ENCODE measurements at regions not wholly inside any gene's neighbourhood (a gene's known extent, or its start where the extent isn't known, plus 50 kb on each side); places are given as distances from the start of the nearest gene placed in this dataset.

DNA sequence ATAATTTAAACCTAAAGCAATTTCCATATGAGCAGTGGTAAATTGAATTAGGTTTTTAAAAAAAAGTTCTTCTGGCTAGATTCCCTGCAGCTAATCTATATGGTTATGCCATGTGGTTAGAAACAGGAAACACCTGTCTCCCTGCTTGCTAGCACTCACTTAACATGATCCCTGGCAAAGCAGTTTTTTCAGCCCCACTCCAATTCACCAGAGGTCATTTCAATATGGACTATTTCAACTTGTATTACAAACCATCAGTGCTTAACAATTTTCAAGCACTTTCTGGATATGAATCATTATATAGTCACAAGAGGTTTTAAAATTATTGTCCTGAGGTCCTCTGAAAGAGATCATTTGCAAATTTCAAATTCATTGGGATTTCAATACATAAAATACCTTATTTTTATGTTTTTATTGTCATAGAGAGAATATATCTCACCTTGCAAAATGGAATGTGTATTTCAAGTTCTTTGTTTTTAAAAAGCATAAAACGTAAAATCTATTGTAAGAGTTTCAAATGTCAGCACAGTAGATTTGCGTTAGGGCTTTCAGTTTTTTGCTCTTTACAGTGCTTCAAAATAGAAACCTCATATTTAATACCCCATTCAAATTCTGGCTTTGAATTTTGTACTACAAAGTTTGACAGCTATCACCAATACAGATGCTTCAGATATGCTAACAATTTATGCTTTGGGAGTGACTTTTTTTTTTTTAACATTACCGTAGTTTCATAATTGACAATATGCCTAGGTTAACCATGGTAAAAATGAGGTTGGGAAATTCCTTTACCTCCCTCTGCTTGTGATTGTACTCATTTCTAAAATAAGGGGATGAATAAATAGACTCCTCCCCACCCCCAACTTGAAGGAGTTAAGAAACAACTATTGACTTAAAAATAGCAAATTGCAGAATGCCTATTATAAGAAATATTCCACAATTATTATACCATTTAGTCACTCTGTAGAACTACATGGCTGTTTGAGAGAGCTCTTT lies 117.5 kb upstream of the HGF start:
- H3K36me3 ChIP-seq, result no peaks in the 10 kb centered on the region
- no peaks in the 10 kb centered on the region for H3K4me1 ChIP-seq
- H3K27ac ChIP-seq, result no peak overlapping the region
- H3K27me3 ChIP-seq, result no peaks in the 10 kb centered on the region
- DNase-seq, result no peak
- no peaks in the 10 kb centered on the region for H3K9me3 ChIP-seq
- no peak for TF ChIP-seq POLR2A (IDR thresholded peaks at IDR 0.05)
- no peak for TF ChIP-seq CTCF (IDR thresholded peaks at IDR 0.05)
- H3K4me3 ChIP-seq, result no peak overlapping the region

GRCh38 chr7:81886211-81886764 lies 116.4 kb upstream of the HGF start:
- Histone ChIP-seq H3K27me3 (no peaks in the 10 kb centered on the region), H3K27ac (no peak overlapping the region), H3K4me3 (no peak overlapping the region), H3K9me3 (no peaks in the 10 kb centered on the region), H3K36me3 (no peaks in the 10 kb centered on the region), H3K4me1 (no peaks in the 10 kb centered on the region)
- TF ChIP-seq CTCF (IDR thresholded peaks at IDR 0.05), result no peak
- no peak for DNase-seq

DNA sequence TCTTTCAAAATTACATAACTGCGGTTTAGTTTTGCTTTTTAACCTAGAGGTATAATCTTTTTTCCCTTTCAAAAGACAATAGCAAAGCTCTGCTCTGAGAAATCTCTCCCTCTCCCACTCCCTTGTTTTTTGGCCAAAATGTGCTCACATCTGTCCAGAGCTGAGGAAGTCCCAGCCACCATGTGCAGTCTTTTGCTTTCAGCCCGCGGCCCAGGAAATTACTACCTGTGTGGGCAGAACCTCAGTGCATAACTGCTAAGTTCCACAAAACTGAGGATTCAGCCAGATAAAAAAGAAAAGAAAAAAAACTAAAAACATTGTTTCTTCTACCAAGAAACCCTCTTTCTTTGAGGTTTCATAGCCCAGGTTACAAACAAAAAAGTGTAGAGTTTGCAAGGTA lies 115.0 kb upstream of the HGF start:
- no peak for TF ChIP-seq CTCF (IDR thresholded peaks at IDR 0.05)
- TF ChIP-seq POLR2A (IDR thresholded peaks at IDR 0.05), result no peak
- no peak for DNase-seq
- H3K36me3 ChIP-seq, result no peaks in the 10 kb centered on the region
- H3K4me1 ChIP-seq, result no peaks in the 10 kb centered on the region
- no peaks in the 10 kb centered on the region for H3K9me3 ChIP-seq
- no peaks in the 10 kb centered on the region for H3K27me3 ChIP-seq
- H3K27ac ChIP-seq, result no peak overlapping the region
- no peak overlapping the region for H3K4me3 ChIP-seq

DNA sequence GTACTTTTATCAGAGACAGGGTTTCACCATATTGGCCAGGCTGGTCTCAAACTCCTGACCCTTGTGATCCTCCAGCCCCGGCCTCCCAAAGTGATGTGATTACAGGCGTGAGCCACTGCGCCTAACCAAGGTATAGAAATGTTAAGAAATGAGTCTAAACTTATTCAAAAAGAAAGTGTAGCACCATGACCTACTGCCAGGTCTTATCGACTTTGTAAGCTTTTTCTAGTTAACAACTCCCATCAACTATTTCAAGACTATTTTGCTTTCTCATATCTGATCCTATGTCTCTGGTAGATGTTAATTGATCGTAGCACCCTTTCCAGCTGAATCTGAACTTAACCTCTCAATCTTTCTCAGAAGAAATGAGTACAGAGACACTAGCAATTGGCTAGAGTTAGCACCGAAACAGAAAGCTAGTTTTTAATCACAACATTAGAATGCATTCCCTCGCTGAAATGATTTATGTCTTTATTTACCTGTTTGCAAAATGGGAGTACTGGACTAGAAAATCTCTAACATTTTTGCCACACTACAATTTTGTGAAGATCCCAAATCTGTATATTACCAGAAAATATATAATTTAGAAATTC lies 114.0 kb upstream of the HGF start:
- DNase-seq, result no peak
- Histone ChIP-seq H3K27ac (no peak overlapping the region), H3K36me3 (no peaks in the 10 kb centered on the region), H3K4me1 (no peaks in the 10 kb centered on the region), H3K4me3 (no peak overlapping the region), H3K9me3 (no peaks in the 10 kb centered on the region), H3K27me3 (no peaks in the 10 kb centered on the region)
- TF ChIP-seq POLR2A (IDR thresholded peaks at IDR 0.05) (no peak), CTCF (IDR thresholded peaks at IDR 0.05) (no peak)

GRCh38 chr7:81882086-81882485 lies 112.2 kb upstream of the HGF start:
- no peak for DNase-seq
- no peak for TF ChIP-seq POLR2A (IDR thresholded peaks at IDR 0.05)
- TF ChIP-seq CTCF (IDR thresholded peaks at IDR 0.05), result no peak
- no peak overlapping the region for H3K27ac ChIP-seq

More at GRCh38 chr7:81882086-81882485, 112.2 kb upstream of the HGF start:
- no peak overlapping the region for H3K4me3 ChIP-seq
- no peaks in the 10 kb centered on the region for H3K27me3 ChIP-seq
- H3K4me1 ChIP-seq, result no peaks in the 10 kb centered on the region
- H3K36me3 ChIP-seq, result no peaks in the 10 kb centered on the region
- no peaks in the 10 kb centered on the region for H3K9me3 ChIP-seq

Data from Peyer's patch (tissue), 4 donors.